ENCODE measurements at regions not wholly inside any gene's neighbourhood (a gene's known extent, or its start where the extent isn't known, plus 50 kb on each side); places are given as distances from the start of the nearest gene placed in this dataset.

GRCh38 chr6:9612489-9612888 lies 802.4 kb downstream of the TFAP2A start:
- no peak for DNase-seq (ENCODE audit: low read depth in 2 of 2)

GRCh38 chr6:9610620-9611415 lies 804.1 kb downstream of the TFAP2A start:
- DNase-seq (ENCODE audit: low read depth in 2 of 2) = no peak

- DNase-seq (ENCODE audit: low read depth in 2 of 2) = no peak
These were observed 808.3 kb downstream of the TFAP2A start for GRCh38 chr6:9606435-9607134.

GRCh38 chr6:9594746-9595145 lies 820.1 kb downstream of the TFAP2A start:
- DNase-seq (ENCODE audit: low read depth in 2 of 2) = no peak

GRCh38 chr6:9593554-9593953 lies 821.3 kb downstream of the TFAP2A start:
- no peak for DNase-seq (ENCODE audit: low read depth in 2 of 2)

GRCh38 chr6:9583753-9584352 lies 831.0 kb downstream of the TFAP2A start:
- DNase-seq (ENCODE audit: low read depth in 2 of 2) = no peak

GRCh38 chr6:9581155-9581554 lies 833.7 kb downstream of the TFAP2A start:
- DNase-seq (ENCODE audit: low read depth in 2 of 2) = no peak

- DNase-seq (ENCODE audit: low read depth in 2 of 2) = no peak
These were observed 838.4 kb downstream of the TFAP2A start for GRCh38 chr6:9576521-9576920.

GRCh38 chr6:9566096-9566495 lies 848.8 kb downstream of the TFAP2A start:
- DNase-seq (ENCODE audit: low read depth in 2 of 2) = no peak

- no peak for DNase-seq (ENCODE audit: low read depth in 2 of 2)
These were observed 850.9 kb downstream of the TFAP2A start for GRCh38 chr6:9564021-9564420.

- DNase-seq (ENCODE audit: low read depth in 2 of 2) = no peak
These were observed 851.3 kb downstream of the TFAP2A start for GRCh38 chr6:9563568-9563967.

- no peak for DNase-seq (ENCODE audit: low read depth in 2 of 2)
These were observed 860.1 kb downstream of the TFAP2A start for GRCh38 chr6:9554806-9555205.

GRCh38 chr6:9554323-9554722 lies 860.6 kb downstream of the TFAP2A start:
- DNase-seq (ENCODE audit: low read depth in 2 of 2) = no peak

- no peak for DNase-seq (ENCODE audit: low read depth in 2 of 2)
These were observed 861.9 kb downstream of the TFAP2A start for GRCh38 chr6:9553002-9553401.

GRCh38 chr6:9543649-9544048 lies 871.2 kb downstream of the TFAP2A start:
- DNase-seq (ENCODE audit: low read depth in 2 of 2) = no peak

GRCh38 chr6:9540534-9541126 lies 874.2 kb downstream of the TFAP2A start:
- DNase-seq (ENCODE audit: low read depth in 2 of 2) = no peak

- no peak for DNase-seq (ENCODE audit: low read depth in 2 of 2)
These were observed 874.7 kb downstream of the TFAP2A start for GRCh38 chr6:9540126-9540525.

GRCh38 chr6:9539231-9539755 lies 875.6 kb downstream of the TFAP2A start:
- no peak for DNase-seq (ENCODE audit: low read depth in 2 of 2)

GRCh38 chr6:9537381-9537780 lies 877.5 kb downstream of the TFAP2A start:
- DNase-seq (ENCODE audit: low read depth in 2 of 2) = no peak

GRCh38 chr6:9535106-9535505 lies 879.8 kb downstream of the TFAP2A start:
- DNase-seq (ENCODE audit: low read depth in 2 of 2) = no peak

GRCh38 chr6:9532621-9533557 lies 882.0 kb downstream of the TFAP2A start:
- no peak for DNase-seq (ENCODE audit: low read depth in 2 of 2)

Data from stimulated activated CD8-positive, alpha-beta memory T cell treated with anti-CD3 and anti-CD28 coated beads, Interleukin-7, amount 100 ng/mL, for 1 hour (primary cell).